OCI-LY7 (cell line): ENCODE measurements at regions not wholly inside any gene's neighbourhood (a gene's known extent, or its start where the extent isn't known, plus 50 kb on each side); places are given as distances from the start of the nearest gene placed in this dataset.

ENCODE experiments used
- BruUV-seq: library from RNA; stranded (reverse); fragments of 400-500 nt; replicated peaks from 2 replicates; lab custom pipeline; 2021; lab: Mats Ljungman, UMichigan
- CTCF ChIA-PET: fragments of 300-600 bp; sonication (Branson Sonifier 250); formaldehyde crosslinking; loops from one replicate; lab custom pipeline; 2022; ENCODE audit warnings: antibody characterized with exemption; ENCODE audit not compliant: unreplicated experiment; lab: Charles Lee
- POLR2A ChIA-PET: fragments of 300-600 bp; sonication (Branson Sonifier 250); formaldehyde crosslinking; loops from one replicate; lab custom pipeline; 2022; ENCODE audit warnings: antibody characterized with exemption; lab: Charles Lee
- DNase-seq: peaks from one replicate; pipeline ENCODE4 v3.0.0-alpha.2; 2015; ENCODE audit warnings: low spot score
- H2AFZ ChIP-seq: fragments of 200-600 bp; sonication (generic), shearing (Covaris generic); 2 replicates; pipeline ENCODE4 v1.6.1; 2014; ENCODE audit warnings: mild to moderate bottlenecking, antibody characterized with exemption, low read length, moderate library complexity
- H3K27ac ChIP-seq: fragments of 200-600 bp; sonication (generic); 2 replicates; pipeline ENCODE4 v1.5.1; 2014; ENCODE audit warnings: mixed run types, low read depth, mild to moderate bottlenecking, moderate library complexity, low read length, inconsistent platforms; ENCODE audit not compliant: poor library complexity, severe bottlenecking
- H3K36me3 ChIP-seq: fragments of 200-600 bp; sonication (generic); 2 replicates; pipeline ENCODE4 v1.6.1; 2014; ENCODE audit warnings: mild to moderate bottlenecking, antibody characterized with exemption, low read length, moderate library complexity, mixed read lengths; ENCODE audit not compliant: insufficient read depth
- H3K4me1 ChIP-seq: fragments of 200-600 bp; sonication (generic); 2 replicates; pipeline ENCODE4 v1.5.1; 2014; ENCODE audit warnings: mild to moderate bottlenecking, low read length; ENCODE audit not compliant: insufficient read depth, poor library complexity, severe bottlenecking
- H3K4me2 ChIP-seq: fragments of 200-600 bp; sonication (generic); 2 replicates; pipeline ENCODE4 v1.6.1; 2014; ENCODE audit warnings: mild to moderate bottlenecking, low read length
- H3K4me3 ChIP-seq: fragments of 200-600 bp; sonication (generic); 2 replicates; pipeline ENCODE4 v1.5.1; 2014; ENCODE audit warnings: mild to moderate bottlenecking, low read depth, low read length; ENCODE audit not compliant: poor library complexity, severe bottlenecking
- H3K79me2 ChIP-seq: fragments of 200-600 bp; sonication (generic); 2 replicates; pipeline ENCODE4 v1.6.1; 2016; ENCODE audit warnings: low read depth, mild to moderate bottlenecking, low read length, moderate library complexity, mixed read lengths; ENCODE audit not compliant: insufficient read depth
- H3K9me2 ChIP-seq: fragments of 200-600 bp; sonication (generic); 2 replicates; pipeline ENCODE4 v1.6.1; 2016; ENCODE audit warnings: mild to moderate bottlenecking, low read length, mixed read lengths; ENCODE audit not compliant: insufficient read depth
- H3K9me3 ChIP-seq: fragments of 200-600 bp; sonication (generic); 2 replicates; pipeline ENCODE4 v1.6.1; 2014; ENCODE audit warnings: mild to moderate bottlenecking, mixed run types, low read length, mixed read lengths
- H4K20me1 ChIP-seq: fragments of 200-600 bp; sonication (generic); 2 replicates; pipeline ENCODE4 v1.6.1; 2014; ENCODE audit warnings: mild to moderate bottlenecking, antibody characterized with exemption, low read length, moderate library complexity, mixed read lengths; ENCODE audit not compliant: insufficient read depth
- CTCF ChIP-seq: fragments of 200-600 bp; sonication (generic); conservative IDR thresholded peaks from 2 replicates; pipeline ENCODE4 v1.5.1; 2014; ENCODE audit warnings: mild to moderate bottlenecking, antibody characterized with exemption, low read length, moderate library complexity, mixed read lengths
- EZH2phosphoT487 ChIP-seq: fragments of 200-600 bp; sonication (generic); IDR thresholded peaks from 2 replicates; pipeline ENCODE4 v1.6.1; 2018; ENCODE audit warnings: low read depth, borderline replicate concordance, mild to moderate bottlenecking, mixed run types, antibody characterized with exemption, low read length, moderate library complexity, mixed read lengths
- intact Hi-C: fragments of 100-400 bp; cut with micrococcal nuclease; formaldehyde crosslinking; loops from one replicate; pipeline ENCODE4 v1.10.0; 2022; ENCODE audit not compliant: unreplicated experiment

GRCh38 chr5:56480705-56481427 is 247.7 kb upstream of the ANKRD55 start:
- peak overlapping the region; percentile 87 for H3K4me2 ChIP-seq
- H3K4me3 ChIP-seq: peak overlapping the region; percentile 65
- H2AFZ ChIP-seq: peak overlapping the region; percentile 91
- H3K9me2 ChIP-seq: no peaks in the 10 kb centered on the region
- intact Hi-C loops: loop anchor here (1.0 to 5.0 kb wide), 3 partner anchors 64 to 334 kb away; partner anchors contain the start of gene MAP3K1
- no peak for TF ChIP-seq EZH2phosphoT487
- TF ChIP-seq CTCF: no peak
- BruUV-seq: no TSS peak
- H3K9me3 ChIP-seq: no peaks in the 10 kb centered on the region
- peaks cover 40% of the 10 kb centered on the region for H3K4me1 ChIP-seq
- POLR2A ChIA-PET: interaction anchor here (0.8 to 1.7 kb wide), 6 partner anchors 9 to 356 kb away, joined by 3 to 8 read pairs (median 6); no protein-coding TSS in a partner anchor
- H3K27ac ChIP-seq: peak overlapping the region; percentile 60
- no peaks in the 10 kb centered on the region for H3K79me2 ChIP-seq
- no peaks in the 10 kb centered on the region for H4K20me1 ChIP-seq
- DNase-seq: peak; percentile 29
- no peaks in the 10 kb centered on the region for H3K36me3 ChIP-seq
- CTCF ChIA-PET: interaction anchor here (0.6 kb wide), 2 partner anchors 13 to 361 kb away, joined by 3 read pairs; no protein-coding TSS in a partner anchor

GRCh38 chr5:56480078-56480704 is 247.1 kb upstream of the ANKRD55 start:
- no peak for TF ChIP-seq CTCF
- TF ChIP-seq EZH2phosphoT487: no peak
- intact Hi-C loops: loop anchor here (5.0 kb wide), 2 partner anchors 63 to 208 kb away; no protein-coding TSS in a partner anchor
- peaks cover 40% of the 10 kb centered on the region for H3K4me1 ChIP-seq
- BruUV-seq: no TSS peak
- H4K20me1 ChIP-seq: no peaks in the 10 kb centered on the region
- CTCF ChIA-PET: interaction anchor here (0.6 kb wide), 2 partner anchors 14 to 361 kb away, joined by 3 read pairs; no protein-coding TSS in a partner anchor
- peak overlapping the region; percentile 60 for H3K27ac ChIP-seq
- H3K9me2 ChIP-seq: no peaks in the 10 kb centered on the region
- peak; percentile 61 for DNase-seq
- peak overlapping the region; percentile 91 for H2AFZ ChIP-seq
- POLR2A ChIA-PET: interaction anchor here (0.6 to 2.1 kb wide), 8 partner anchors 9 to 357 kb away, joined by 3 to 8 read pairs (median 6); no protein-coding TSS in a partner anchor
- peak overlapping the region; percentile 65 for H3K4me3 ChIP-seq
- H3K9me3 ChIP-seq: no peaks in the 10 kb centered on the region
- H3K79me2 ChIP-seq: no peaks in the 10 kb centered on the region
- H3K4me2 ChIP-seq: peak overlapping the region; percentile 87
- H3K36me3 ChIP-seq: no peaks in the 10 kb centered on the region
